AG04449 (cell line): ENCODE measurements at regions not wholly inside any gene's neighbourhood (a gene's known extent, or its start where the extent isn't known, plus 50 kb on each side); places are given as distances from the start of the nearest gene placed in this dataset.

ENCODE experiments used
- CTCF ChIA-PET: fragments of 350-600 bp; formaldehyde crosslinking; extraction: SDS; loops from one replicate; lab custom pipeline; 2021; ENCODE audit warnings: antibody characterized with exemption; lab: Yijun Ruan, JAX
- POLR2A ChIA-PET: fragments of 400-600, 350-600 bp; formaldehyde crosslinking; extraction: SDS; loops from one replicate; lab custom pipeline; 2020; ENCODE audit warnings: antibody characterized with exemption, inconsistent platforms; lab: Yijun Ruan, JAX
- DNase-seq: peaks from one replicate; pipeline ENCODE4 v3.0.0-alpha.2; 2010; ENCODE audit warnings: low read depth, low spot score
- H3K4me3 ChIP-seq: 2 replicates; pipeline ENCODE4 v1.5.1; 2011; ENCODE audit warnings: low read depth, mild to moderate bottlenecking, control low read depth, low read length
- CTCF ChIP-seq: IDR thresholded peaks from one replicate; pipeline ENCODE4 v1.5.1; 2011; ENCODE audit warnings: mild to moderate bottlenecking, moderate library complexity, low read length, control low read depth, inconsistent platforms; ENCODE audit not compliant: insufficient read depth; ENCODE audit errors: missing control alignments

- DNase-seq = no peak
- TF ChIP-seq CTCF = no peak
- H3K4me3 ChIP-seq = no peak overlapping the region
- CTCF ChIA-PET = no interaction called here
- POLR2A ChIA-PET = no interaction called here
Observed at GRCh38 chr11:28417601-28418323, 309.6 kb downstream of the METTL15 start.

- no peak for TF ChIP-seq CTCF
- H3K4me3 ChIP-seq = no peak overlapping the region
- CTCF ChIA-PET = no interaction called here
- POLR2A ChIA-PET = interaction anchor here (0.6 kb wide), 1 partner anchor 1210 kb away, joined by 3 read pairs; no protein-coding TSS in a partner anchor
- DNase-seq = no peak
Observed at GRCh38 chr11:28412029-28412428, 303.8 kb downstream of the METTL15 start.

DNA sequence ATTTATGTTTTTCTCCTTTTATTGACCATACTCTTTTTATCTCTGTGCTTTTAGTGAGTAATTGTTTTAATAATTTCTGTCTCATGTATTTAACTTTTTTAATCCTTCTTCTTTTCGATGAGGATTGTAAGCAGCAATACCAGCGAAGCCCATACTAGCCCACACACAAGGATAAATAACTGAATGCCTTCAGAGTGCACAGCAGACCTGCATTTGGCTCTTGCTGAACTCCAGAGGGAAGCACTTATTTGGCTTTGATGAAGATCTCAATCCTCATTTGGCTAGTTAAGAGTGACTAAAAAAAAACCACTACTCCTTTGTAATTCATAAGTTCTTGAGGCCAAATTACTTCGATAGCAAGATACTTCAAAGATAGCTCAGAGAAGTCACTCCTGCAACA lies 293.3 kb downstream of the METTL15 start:
- TF ChIP-seq CTCF = no peak
- DNase-seq = no peak
- CTCF ChIA-PET = interaction anchor here (0.9 kb wide), 1 partner anchor 942 kb away, joined by 3 read pairs; no protein-coding TSS in a partner anchor

GRCh38 chr11:28400331-28401100 lies 292.3 kb downstream of the METTL15 start:
- no peak for DNase-seq
- no peak overlapping the region for H3K4me3 ChIP-seq
- CTCF ChIA-PET = no interaction called here
- TF ChIP-seq CTCF = no peak
- POLR2A ChIA-PET = interaction anchor here (1.0 kb wide), 1 partner anchor 34 kb away, joined by 3 read pairs; no protein-coding TSS in a partner anchor

More for the DNA sequence above, 293.3 kb downstream of the METTL15 start:
- POLR2A ChIA-PET = no interaction called here
- H3K4me3 ChIP-seq = no peak overlapping the region

- no peak for TF ChIP-seq CTCF
- no peak for DNase-seq
- POLR2A ChIA-PET = no interaction called here
- CTCF ChIA-PET = no interaction called here
- H3K4me3 ChIP-seq = no peak overlapping the region
Observed at GRCh38 chr11:28393348-28393747, 285.2 kb downstream of the METTL15 start.

GRCh38 chr11:28384418-28384817 lies 276.2 kb downstream of the METTL15 start:
- POLR2A ChIA-PET = interaction anchor here (0.7 kb wide), 1 partner anchor 182 kb away, joined by 3 read pairs; no protein-coding TSS in a partner anchor
- DNase-seq = peak; percentile 90
- H3K4me3 ChIP-seq = no peak overlapping the region
- TF ChIP-seq CTCF = no peak
- CTCF ChIA-PET = interaction anchor here (0.7 to 1.0 kb wide), 2 partner anchors 940 to 944 kb away, joined by 3 read pairs; no protein-coding TSS in a partner anchor
